Parathyroid adenoma (tissue), 2 donors: ENCODE measurements at regions not wholly inside any gene's neighbourhood (a gene's known extent, or its start where the extent isn't known, plus 50 kb on each side); places are given as distances from the start of the nearest gene placed in this dataset.

ENCODE experiments used
- H2AFZ ChIP-seq: fragments of 300-600 bp; sonication (generic); one replicate; pipeline ENCODE4 v1.7.0; 2017; ENCODE audit warnings: antibody characterized with exemption, mild to moderate bottlenecking
- H3K27ac ChIP-seq: fragments of 300-600 bp; sonication (generic); one replicate; pipeline ENCODE4 v1.7.0; 2017
- H3K27me3 ChIP-seq: fragments of 300-600 bp; sonication (generic); one replicate; pipeline ENCODE4 v1.7.0; 2017; ENCODE audit warnings: low read length; ENCODE audit not compliant: control insufficient read depth, insufficient read depth
- H3K36me3 ChIP-seq: fragments of 300-600 bp; sonication (generic); one replicate; pipeline ENCODE4 v1.7.0; 2017; ENCODE audit warnings: low read length; ENCODE audit not compliant: control insufficient read depth, insufficient read depth
- H3K4me1 ChIP-seq: fragments of 300-600 bp; sonication (generic); one replicate; pipeline ENCODE4 v1.7.0; 2017; ENCODE audit warnings: control low read depth
- H3K4me2 ChIP-seq: fragments of 300-600 bp; sonication (generic); one replicate; pipeline ENCODE4 v1.7.0; 2017; ENCODE audit warnings: low read length
- H3K4me3 ChIP-seq: fragments of 300-600 bp; sonication (generic); one replicate; pipeline ENCODE4 v1.7.0; 2017; ENCODE audit warnings: low read depth, low read length
- H3K79me2 ChIP-seq: fragments of 300-600 bp; sonication (generic); one replicate; pipeline ENCODE4 v1.7.0; 2017; ENCODE audit warnings: control low read depth
- H3K9ac ChIP-seq: fragments of 300-600 bp; sonication (generic); one replicate; pipeline ENCODE4 v1.7.0; 2017; ENCODE audit warnings: mild to moderate bottlenecking
- H3K9me3 ChIP-seq: fragments of 300-600 bp; sonication (generic); one replicate; pipeline ENCODE4 v1.7.0; 2017; ENCODE audit warnings: low read length; ENCODE audit not compliant: control insufficient read depth
- CTCF ChIP-seq: fragments of 300-600 bp; sonication (generic); IDR thresholded peaks from one replicate; pipeline ENCODE4 v1.7.0; 2017; ENCODE audit warnings: antibody characterized with exemption, mild to moderate bottlenecking
- donor health status: primary hyperparathyroidism.

GRCh38 chr15:85311647-85312046 is 68.8 kb upstream of the AKAP13 start:
- no peak overlapping the region for H3K4me3 ChIP-seq
- no peaks in the 10 kb centered on the region for H3K4me1 ChIP-seq
- H3K36me3 ChIP-seq = no peaks in the 10 kb centered on the region
- no peak overlapping the region for H3K27ac ChIP-seq
- no peak overlapping the region for H2AFZ ChIP-seq
- no peaks in the 10 kb centered on the region for H3K79me2 ChIP-seq
- no peak for TF ChIP-seq CTCF
- no peaks in the 10 kb centered on the region for H3K27me3 ChIP-seq
- no peak overlapping the region for H3K4me2 ChIP-seq
- no peak overlapping the region for H3K9ac ChIP-seq
- no peaks in the 10 kb centered on the region for H3K9me3 ChIP-seq

GRCh38 chr15:85312486-85312885 is 67.9 kb upstream of the AKAP13 start:
- no peak overlapping the region for H3K27ac ChIP-seq
- no peak overlapping the region for H3K4me3 ChIP-seq
- H2AFZ ChIP-seq = no peak overlapping the region

GRCh38 chr15:85312929-85313331 is 67.5 kb upstream of the AKAP13 start:
- Histone ChIP-seq H3K27ac (no peak overlapping the region), H3K9me3 (no peaks in the 10 kb centered on the region), H3K9ac (no peak overlapping the region), H3K4me1 (no peaks in the 10 kb centered on the region), H3K27me3 (no peaks in the 10 kb centered on the region), H2AFZ (no peak overlapping the region), H3K36me3 (no peaks in the 10 kb centered on the region), H3K4me2 (no peak overlapping the region), H3K4me3 (no peak overlapping the region), H3K79me2 (no peaks in the 10 kb centered on the region)
- TF ChIP-seq CTCF = no peak

More at GRCh38 chr15:85312486-85312885, 67.9 kb upstream of the AKAP13 start:
- Histone ChIP-seq H3K4me2 (no peak overlapping the region), H3K9me3 (no peaks in the 10 kb centered on the region), H3K36me3 (no peaks in the 10 kb centered on the region), H3K9ac (no peak overlapping the region), H3K27me3 (no peaks in the 10 kb centered on the region), H3K4me1 (no peaks in the 10 kb centered on the region), H3K79me2 (no peaks in the 10 kb centered on the region)
- no peak for TF ChIP-seq CTCF

- H3K4me2 ChIP-seq = no peak overlapping the region
- no peak overlapping the region for H2AFZ ChIP-seq
- H3K4me1 ChIP-seq = no peaks in the 10 kb centered on the region
- H3K36me3 ChIP-seq = no peaks in the 10 kb centered on the region
- H3K9ac ChIP-seq = no peak overlapping the region
- no peak for TF ChIP-seq CTCF
- no peak overlapping the region for H3K27ac ChIP-seq
- H3K79me2 ChIP-seq = no peaks in the 10 kb centered on the region
- H3K9me3 ChIP-seq = no peaks in the 10 kb centered on the region
- H3K27me3 ChIP-seq = no peaks in the 10 kb centered on the region
- H3K4me3 ChIP-seq = no peak overlapping the region
Measured at GRCh38 chr15:85313339-85313738, 67.1 kb upstream of the AKAP13 start.

GRCh38 chr15:85314146-85314545 is 66.3 kb upstream of the AKAP13 start:
- no peak overlapping the region for H3K4me3 ChIP-seq
- H3K9ac ChIP-seq = no peak overlapping the region
- H3K79me2 ChIP-seq = no peaks in the 10 kb centered on the region
- no peaks in the 10 kb centered on the region for H3K9me3 ChIP-seq
- no peaks in the 10 kb centered on the region for H3K36me3 ChIP-seq
- no peak for TF ChIP-seq CTCF
- H3K27me3 ChIP-seq = no peaks in the 10 kb centered on the region
- no peak overlapping the region for H3K27ac ChIP-seq
- H3K4me2 ChIP-seq = no peak overlapping the region
- no peaks in the 10 kb centered on the region for H3K4me1 ChIP-seq
- H2AFZ ChIP-seq = no peak overlapping the region
